ENCODE measurements at regions not wholly inside any gene's neighbourhood (a gene's known extent, or its start where the extent isn't known, plus 50 kb on each side); places are given as distances from the start of the nearest gene placed in this dataset.
A peak's percentile ranks its signal among the peaks of the same experiment; 100 is the strongest.

- no peaks in the 10 kb centered on the region for H4K20me1 ChIP-seq (ENCODE audit: insufficient read depth, low read length)
- no peak overlapping the region for H2AK9ac ChIP-seq (replicated peaks; ENCODE audit: low read depth, low read length, poor library complexity)
- no peak overlapping the region for H3K56ac ChIP-seq (ENCODE audit: extremely low read depth, insufficient read depth, low read length)
- H2BK20ac ChIP-seq (ENCODE audit: low read depth, low read length) = no peak overlapping the region
- H2AFZ ChIP-seq (replicated peaks; ENCODE audit: low read length, poor library complexity) = no peak overlapping the region
- H3K4me3 ChIP-seq (ENCODE audit: insufficient read depth, low read depth, low read length) = no peak overlapping the region
- ATAC-seq (ENCODE audit: low read depth) (no peak), DNase-seq (peak; percentile 0)
- H4K5ac ChIP-seq (ENCODE audit: low read depth, low read length) = no peak overlapping the region
- no peak overlapping the region for H4K91ac ChIP-seq (ENCODE audit: insufficient read depth, low read depth, low read length)
- no peak overlapping the region for H2AK5ac ChIP-seq (ENCODE audit: low read depth, low read length)
- H2BK5ac ChIP-seq (ENCODE audit: low read depth, low read length, poor library complexity, severe bottlenecking) = no peak overlapping the region
- H3K23ac ChIP-seq (ENCODE audit: low read depth, low read length) = no peak overlapping the region
- dilution Hi-C loops (cut with HindIII; ENCODE audit: low sequenced_read_pairs, unreplicated experiment) (no loop called here), in situ Hi-C loops (cut with MboI; ENCODE audit: low sequenced_read_pairs) (no loop called here), intact Hi-C loops (cut with micrococcal nuclease) (no loop called here)
- H3K9ac ChIP-seq (ENCODE audit: low read depth, low read length) = no peak overlapping the region
- TF ChIP-seq, protein P1, sequence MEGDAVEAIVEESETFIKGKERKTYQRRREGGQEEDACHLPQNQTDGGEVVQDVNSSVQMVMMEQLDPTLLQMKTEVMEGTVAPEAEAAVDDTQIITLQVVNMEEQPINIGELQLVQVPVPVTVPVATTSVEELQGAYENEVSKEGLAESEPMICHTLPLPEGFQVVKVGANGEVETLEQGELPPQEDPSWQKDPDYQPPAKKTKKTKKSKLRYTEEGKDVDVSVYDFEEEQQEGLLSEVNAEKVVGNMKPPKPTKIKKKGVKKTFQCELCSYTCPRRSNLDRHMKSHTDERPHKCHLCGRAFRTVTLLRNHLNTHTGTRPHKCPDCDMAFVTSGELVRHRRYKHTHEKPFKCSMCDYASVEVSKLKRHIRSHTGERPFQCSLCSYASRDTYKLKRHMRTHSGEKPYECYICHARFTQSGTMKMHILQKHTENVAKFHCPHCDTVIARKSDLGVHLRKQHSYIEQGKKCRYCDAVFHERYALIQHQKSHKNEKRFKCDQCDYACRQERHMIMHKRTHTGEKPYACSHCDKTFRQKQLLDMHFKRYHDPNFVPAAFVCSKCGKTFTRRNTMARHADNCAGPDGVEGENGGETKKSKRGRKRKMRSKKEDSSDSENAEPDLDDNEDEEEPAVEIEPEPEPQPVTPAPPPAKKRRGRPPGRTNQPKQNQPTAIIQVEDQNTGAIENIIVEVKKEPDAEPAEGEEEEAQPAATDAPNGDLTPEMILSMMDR (conservative IDR thresholded peaks at IDR 0.05; ENCODE audit: low read depth, low read length) = no peak
- H3K9me1 ChIP-seq (ENCODE audit: insufficient read depth, low read length) = no peaks in the 10 kb centered on the region
- H3K36me3 ChIP-seq (ENCODE audit: control insufficient read depth, insufficient read depth, low read length) = no peaks in the 10 kb centered on the region
- peaks cover 5% of the 10 kb centered on the region; the same call in 1 of the 2 replicates for H3K9me3 ChIP-seq (ENCODE audit: control insufficient read depth, insufficient read depth, low read length)
- H3K4ac ChIP-seq (ENCODE audit: low read depth, low read length) = no peak overlapping the region
- H3K14ac ChIP-seq (replicated peaks; ENCODE audit: low read depth, low read length) = no peak overlapping the region
- no peak overlapping the region for H4K8ac ChIP-seq (ENCODE audit: low read depth in 2 of 2, low read length in 2 of 2)
- no peak overlapping the region for H2BK120ac ChIP-seq (ENCODE audit: low read depth, low read length)
- H3K79me1 ChIP-seq (ENCODE audit: low read depth in 1 of 2, low read length in 2 of 2) = no peaks in the 10 kb centered on the region
- H3K27ac ChIP-seq (ENCODE audit: insufficient read depth, low read length) = no peak overlapping the region
- H3K4me2 ChIP-seq (ENCODE audit: low read depth, low read length) = no peak overlapping the region
- no peaks in the 10 kb centered on the region for H3K4me1 ChIP-seq (ENCODE audit: control insufficient read depth, insufficient read depth, low read length)
- H3K18ac ChIP-seq (ENCODE audit: low read depth, low read length) = no peak overlapping the region
- CTCF ChIA-PET = no interaction called here
- POLR2A ChIA-PET (ENCODE audit: unreplicated experiment) = no interaction called here
- H2BK15ac ChIP-seq (ENCODE audit: low read depth, low read length) = no peak overlapping the region
- 17% methylated on average over 1 of the region's 3 CpGs; no CpG with 5 or more reads in 1 of the 2 experiments for whole genome bisulfite sequencing, 2 experiments (ENCODE audit: extremely low coverage in 2 of 2, insufficient read length in 1 of 2)
- BruUV-seq (replicated peaks) = no TSS peak
- no peaks in the 10 kb centered on the region for H3K27me3 ChIP-seq (ENCODE audit: control insufficient read depth, insufficient read depth, low read length)
Observed at GRCh38 chr15:87287156-87287555, 969.4 kb downstream of the NTRK3 start.
